ENCODE measurements at regions not wholly inside any gene's neighbourhood (a gene's known extent, or its start where the extent isn't known, plus 50 kb on each side); places are given as distances from the start of the nearest gene placed in this dataset.

DNA sequence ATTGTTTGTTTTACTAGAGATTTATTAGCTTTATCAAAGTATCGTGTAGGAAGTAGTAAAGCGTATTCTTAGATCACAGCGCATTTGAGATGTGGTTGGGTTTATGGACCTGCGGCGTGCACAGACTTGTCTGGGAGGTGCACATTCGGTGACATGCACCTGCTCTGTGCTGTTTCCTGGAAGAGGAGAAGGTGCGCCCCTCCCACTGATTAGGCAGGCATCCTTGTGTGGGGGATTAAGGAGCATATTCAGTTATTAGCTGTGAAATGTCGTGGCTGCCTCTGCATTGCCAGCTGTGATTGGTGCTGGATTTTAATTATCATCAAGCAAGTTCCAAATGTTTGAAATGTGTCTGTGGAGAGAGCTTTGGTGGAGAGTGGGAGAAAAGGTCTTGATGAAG lies 903.8 kb upstream of the RBFOX1 start (continued):
- TF ChIP-seq, protein P1, sequence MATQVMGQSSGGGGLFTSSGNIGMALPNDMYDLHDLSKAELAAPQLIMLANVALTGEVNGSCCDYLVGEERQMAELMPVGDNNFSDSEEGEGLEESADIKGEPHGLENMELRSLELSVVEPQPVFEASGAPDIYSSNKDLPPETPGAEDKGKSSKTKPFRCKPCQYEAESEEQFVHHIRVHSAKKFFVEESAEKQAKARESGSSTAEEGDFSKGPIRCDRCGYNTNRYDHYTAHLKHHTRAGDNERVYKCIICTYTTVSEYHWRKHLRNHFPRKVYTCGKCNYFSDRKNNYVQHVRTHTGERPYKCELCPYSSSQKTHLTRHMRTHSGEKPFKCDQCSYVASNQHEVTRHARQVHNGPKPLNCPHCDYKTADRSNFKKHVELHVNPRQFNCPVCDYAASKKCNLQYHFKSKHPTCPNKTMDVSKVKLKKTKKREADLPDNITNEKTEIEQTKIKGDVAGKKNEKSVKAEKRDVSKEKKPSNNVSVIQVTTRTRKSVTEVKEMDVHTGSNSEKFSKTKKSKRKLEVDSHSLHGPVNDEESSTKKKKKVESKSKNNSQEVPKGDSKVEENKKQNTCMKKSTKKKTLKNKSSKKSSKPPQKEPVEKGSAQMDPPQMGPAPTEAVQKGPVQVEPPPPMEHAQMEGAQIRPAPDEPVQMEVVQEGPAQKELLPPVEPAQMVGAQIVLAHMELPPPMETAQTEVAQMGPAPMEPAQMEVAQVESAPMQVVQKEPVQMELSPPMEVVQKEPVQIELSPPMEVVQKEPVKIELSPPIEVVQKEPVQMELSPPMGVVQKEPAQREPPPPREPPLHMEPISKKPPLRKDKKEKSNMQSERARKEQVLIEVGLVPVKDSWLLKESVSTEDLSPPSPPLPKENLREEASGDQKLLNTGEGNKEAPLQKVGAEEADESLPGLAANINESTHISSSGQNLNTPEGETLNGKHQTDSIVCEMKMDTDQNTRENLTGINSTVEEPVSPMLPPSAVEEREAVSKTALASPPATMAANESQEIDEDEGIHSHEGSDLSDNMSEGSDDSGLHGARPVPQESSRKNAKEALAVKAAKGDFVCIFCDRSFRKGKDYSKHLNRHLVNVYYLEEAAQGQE (IDR thresholded peaks at IDR 0.05; ENCODE audit: low read depth) = no peak
- TF ChIP-seq YY1 (IDR thresholded peaks at IDR 0.05; ENCODE audit: extremely low read depth, insufficient replicate concordance, low read depth, low read length) = no peak
- no peak for TF ChIP-seq POLR2AphosphoS5 (IDR thresholded peaks at IDR 0.05; ENCODE audit: low read depth, low read length)

DNA sequence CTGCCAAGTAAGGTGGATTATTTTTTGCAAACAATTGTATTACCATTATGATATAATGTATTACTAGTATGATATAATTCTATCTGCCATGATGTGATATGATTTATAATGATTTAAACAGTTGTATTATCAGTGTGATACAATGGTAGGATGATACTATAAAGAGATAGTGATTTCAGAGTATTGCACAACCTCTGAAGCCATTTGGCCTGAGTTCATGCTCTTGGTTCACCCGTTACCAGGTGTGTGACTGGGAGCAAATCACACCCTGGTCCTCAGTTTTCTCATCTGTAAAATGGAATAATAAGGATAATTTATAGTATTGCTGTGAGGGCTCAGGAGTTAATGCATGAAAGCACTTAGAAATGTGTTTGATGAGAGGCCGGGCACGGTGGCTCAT lies 905.0 kb upstream of the RBFOX1 start:
- ChIA-PET POLR2A (no interaction called here), RAD21 (ENCODE audit: low non-redundant PET in 1 of 2, low total read pairs in 2 of 2, uncharacterized antibody in 2 of 2, unreplicated experiment in 2 of 2) (no interaction called here), CTCF (no interaction called here)
- no peaks in the 10 kb centered on the region for H3K79me2 ChIP-seq (ENCODE audit: insufficient read depth, low read length)
- no peak overlapping the region for H3K4me2 ChIP-seq (ENCODE audit: low read length)
- no peak for ATAC-seq
- intact Hi-C loops (cut with micrococcal nuclease) = no loop called here
- H3K36me3 ChIP-seq (ENCODE audit: control insufficient read depth in 1 of 2, insufficient read depth in 2 of 2, low read length in 2 of 2) = no peaks in the 10 kb centered on the region
- no peaks in the 10 kb centered on the region for H3K9me2 ChIP-seq (ENCODE audit: insufficient read depth)
- no peaks in the 10 kb centered on the region for H3K27me3 ChIP-seq (ENCODE audit: insufficient read depth, low read length)
- no TSS peak for BruUV-seq (replicated peaks)
- H3K4me1 ChIP-seq (ENCODE audit: control insufficient read depth in 1 of 2, insufficient read depth in 2 of 2, low read length in 2 of 2) = no peaks in the 10 kb centered on the region
- H4K20me1 ChIP-seq (ENCODE audit: insufficient read depth) = no peaks in the 10 kb centered on the region
- H3K27ac ChIP-seq (ENCODE audit: low read depth, low read length) = no peak overlapping the region
- no peak overlapping the region for H3K9ac ChIP-seq (ENCODE audit: low read length)
- H3K4me3 ChIP-seq (replicated peaks in 1 of 2; ENCODE audit: low read depth in 1 of 2, low read length in 2 of 2) = no peak overlapping the region
- DNase-seq (ENCODE audit: low read depth, low spot score) = no peak
- H3K9me3 ChIP-seq (ENCODE audit: control insufficient read depth in 1 of 2, insufficient read depth in 1 of 2, low read depth in 1 of 2, low read length in 2 of 2) = no peaks in the 10 kb centered on the region
- H2AFZ ChIP-seq (ENCODE audit: low read depth, low read length, poor library complexity, severe bottlenecking) = no peak overlapping the region
- TF ChIP-seq POLR2A (IDR thresholded peaks at IDR 0.05; ENCODE audit: borderline replicate concordance, extremely low read depth, insufficient read depth, insufficient read length) (no peak), EGR1 (IDR thresholded peaks at IDR 0.05; ENCODE audit: low read depth) (no peak), JUND (IDR thresholded peaks at IDR 0.05) (no peak), RAD21 (IDR thresholded peaks at IDR 0.05; ENCODE audit: low read depth) (no peak), TCF7L2 (IDR thresholded peaks at IDR 0.05; ENCODE audit: borderline replicate concordance, extremely low read depth, insufficient read depth, insufficient read length) (no peak), SP1 (IDR thresholded peaks at IDR 0.05; ENCODE audit: low read depth) (no peak), ZFX (IDR thresholded peaks at IDR 0.05) (no peak), CBX3 (IDR thresholded peaks at IDR 0.05; ENCODE audit: low read depth) (no peak), POLR2AphosphoS5 (IDR thresholded peaks at IDR 0.05; ENCODE audit: low read depth, low read length) (no peak), SIN3A (IDR thresholded peaks at IDR 0.05; ENCODE audit: low read depth) (no peak), ELF1 (IDR thresholded peaks at IDR 0.05; ENCODE audit: borderline replicate concordance, low read depth) (no peak), SRF (IDR thresholded peaks at IDR 0.05; ENCODE audit: low read depth) (no peak), EZH2phosphoT487 (IDR thresholded peaks at IDR 0.05; ENCODE audit: borderline replicate concordance) (no peak)
- TF ChIP-seq, protein P2, sequence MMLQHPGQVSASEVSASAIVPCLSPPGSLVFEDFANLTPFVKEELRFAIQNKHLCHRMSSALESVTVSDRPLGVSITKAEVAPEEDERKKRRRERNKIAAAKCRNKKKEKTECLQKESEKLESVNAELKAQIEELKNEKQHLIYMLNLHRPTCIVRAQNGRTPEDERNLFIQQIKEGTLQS (IDR thresholded peaks at IDR 0.05) = no peak
- TF ChIP-seq, protein P3, sequence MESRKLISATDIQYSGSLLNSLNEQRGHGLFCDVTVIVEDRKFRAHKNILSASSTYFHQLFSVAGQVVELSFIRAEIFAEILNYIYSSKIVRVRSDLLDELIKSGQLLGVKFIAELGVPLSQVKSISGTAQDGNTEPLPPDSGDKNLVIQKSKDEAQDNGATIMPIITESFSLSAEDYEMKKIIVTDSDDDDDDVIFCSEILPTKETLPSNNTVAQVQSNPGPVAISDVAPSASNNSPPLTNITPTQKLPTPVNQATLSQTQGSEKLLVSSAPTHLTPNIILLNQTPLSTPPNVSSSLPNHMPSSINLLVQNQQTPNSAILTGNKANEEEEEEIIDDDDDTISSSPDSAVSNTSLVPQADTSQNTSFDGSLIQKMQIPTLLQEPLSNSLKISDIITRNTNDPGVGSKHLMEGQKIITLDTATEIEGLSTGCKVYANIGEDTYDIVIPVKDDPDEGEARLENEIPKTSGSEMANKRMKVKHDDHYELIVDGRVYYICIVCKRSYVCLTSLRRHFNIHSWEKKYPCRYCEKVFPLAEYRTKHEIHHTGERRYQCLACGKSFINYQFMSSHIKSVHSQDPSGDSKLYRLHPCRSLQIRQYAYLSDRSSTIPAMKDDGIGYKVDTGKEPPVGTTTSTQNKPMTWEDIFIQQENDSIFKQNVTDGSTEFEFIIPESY (IDR thresholded peaks at IDR 0.05; ENCODE audit: extremely low read depth, insufficient replicate concordance, low read length) = no peak
- TF ChIP-seq, protein P4, sequence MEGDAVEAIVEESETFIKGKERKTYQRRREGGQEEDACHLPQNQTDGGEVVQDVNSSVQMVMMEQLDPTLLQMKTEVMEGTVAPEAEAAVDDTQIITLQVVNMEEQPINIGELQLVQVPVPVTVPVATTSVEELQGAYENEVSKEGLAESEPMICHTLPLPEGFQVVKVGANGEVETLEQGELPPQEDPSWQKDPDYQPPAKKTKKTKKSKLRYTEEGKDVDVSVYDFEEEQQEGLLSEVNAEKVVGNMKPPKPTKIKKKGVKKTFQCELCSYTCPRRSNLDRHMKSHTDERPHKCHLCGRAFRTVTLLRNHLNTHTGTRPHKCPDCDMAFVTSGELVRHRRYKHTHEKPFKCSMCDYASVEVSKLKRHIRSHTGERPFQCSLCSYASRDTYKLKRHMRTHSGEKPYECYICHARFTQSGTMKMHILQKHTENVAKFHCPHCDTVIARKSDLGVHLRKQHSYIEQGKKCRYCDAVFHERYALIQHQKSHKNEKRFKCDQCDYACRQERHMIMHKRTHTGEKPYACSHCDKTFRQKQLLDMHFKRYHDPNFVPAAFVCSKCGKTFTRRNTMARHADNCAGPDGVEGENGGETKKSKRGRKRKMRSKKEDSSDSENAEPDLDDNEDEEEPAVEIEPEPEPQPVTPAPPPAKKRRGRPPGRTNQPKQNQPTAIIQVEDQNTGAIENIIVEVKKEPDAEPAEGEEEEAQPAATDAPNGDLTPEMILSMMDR (IDR thresholded peaks at IDR 0.05 in 2 of 3, conservative IDR thresholded peaks at IDR 0.05 in 1 of 3; ENCODE audit: borderline replicate concordance in 1 of 3, insufficient read depth in 1 of 3, low read depth in 2 of 3, low read length in 2 of 3) = no peak
- TF ChIP-seq, protein P5, sequence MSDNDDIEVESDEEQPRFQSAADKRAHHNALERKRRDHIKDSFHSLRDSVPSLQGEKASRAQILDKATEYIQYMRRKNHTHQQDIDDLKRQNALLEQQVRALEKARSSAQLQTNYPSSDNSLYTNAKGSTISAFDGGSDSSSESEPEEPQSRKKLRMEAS (IDR thresholded peaks at IDR 0.05) = no peak
